SK-N-SH treated with all-trans-retinoic acid at 6 μM for 48 hours (cell line): ENCODE measurements at regions not wholly inside any gene's neighbourhood (a gene's known extent, or its start where the extent isn't known, plus 50 kb on each side); places are given as distances from the start of the nearest gene placed in this dataset.

Experiments used
- BACH2 ChIP-seq: fragments of 250-450 bp; sonication (Bioruptor Pico); IDR thresholded peaks from 2 replicates; pipeline ENCODE4 v1.9.0; 2021; ENCODE audit warnings: mild to moderate bottlenecking, borderline replicate concordance
- CSDC2 ChIP-seq: fragments of 250-450 bp; sonication (Bioruptor Pico); IDR thresholded peaks from 2 replicates; pipeline ENCODE4 v1.5.0; 2020; ENCODE audit warnings: mild to moderate bottlenecking, moderate library complexity
- ESRRG ChIP-seq: fragments of 250-450 bp; sonication (Bioruptor Pico); IDR thresholded peaks from 2 replicates; pipeline ENCODE4 v1.6.1; 2021; ENCODE audit warnings: mild to moderate bottlenecking
- OSR1 ChIP-seq: fragments of 250-450 bp; sonication (Bioruptor Pico); IDR thresholded peaks from 2 replicates; pipeline ENCODE4 v1.8.0; 2022; ENCODE audit warnings: moderate library complexity, mild to moderate bottlenecking, inconsistent platforms
- PPARA ChIP-seq: fragments of 250-450 bp; sonication (Bioruptor Pico); IDR thresholded peaks from 2 replicates; pipeline ENCODE4 v1.5.0; 2020; ENCODE audit warnings: mild to moderate bottlenecking, borderline replicate concordance
- RARB ChIP-seq: fragments of 250-450 bp; sonication (Bioruptor Pico); IDR thresholded peaks from 2 replicates; pipeline ENCODE4 v1.8.0; 2021; ENCODE audit warnings: mild to moderate bottlenecking, moderate library complexity
- SNAI2 ChIP-seq: fragments of 250-450 bp; sonication (Bioruptor Pico); IDR thresholded peaks from 2 replicates; pipeline ENCODE4 v1.5.0; 2020; ENCODE audit warnings: mild to moderate bottlenecking, moderate library complexity
- ZFP3 ChIP-seq: fragments of 250-450 bp; sonication (Bioruptor Pico); IDR thresholded peaks from 2 replicates; pipeline ENCODE4 v1.5.0; 2020; ENCODE audit warnings: mild to moderate bottlenecking, moderate library complexity
- ZFP30 ChIP-seq: fragments of 450-650 bp; formaldehyde crosslinking; IDR thresholded peaks from 2 replicates; pipeline ENCODE4 v1.5.0; 2022; ENCODE audit warnings: mild to moderate bottlenecking, moderate library complexity
- ZNF565 ChIP-seq: fragments of 450-650 bp; formaldehyde crosslinking; conservative IDR thresholded peaks from 2 replicates; pipeline ENCODE4 v1.5.0; 2020; ENCODE audit warnings: low read depth, mild to moderate bottlenecking, moderate library complexity
- ZNF70 ChIP-seq: fragments of 450-650 bp; formaldehyde crosslinking; IDR thresholded peaks from 2 replicates; pipeline ENCODE4 v1.5.0; 2020; ENCODE audit warnings: mild to moderate bottlenecking, moderate library complexity
- TF ChIP-seq, protein P1 (sequence below): fragments of 250-450 bp; sonication (Bioruptor Pico); IDR thresholded peaks from 2 replicates; pipeline ENCODE4 v1.8.0; 2020; ENCODE audit warnings: mild to moderate bottlenecking, moderate library complexity, borderline replicate concordance
- TF ChIP-seq, protein P2 (sequence below): fragments of 250-450 bp; sonication (Bioruptor Pico); IDR thresholded peaks from 2 replicates; pipeline ENCODE4 v1.5.1; 2020; ENCODE audit warnings: low read depth, mild to moderate bottlenecking, moderate library complexity

DNA sequence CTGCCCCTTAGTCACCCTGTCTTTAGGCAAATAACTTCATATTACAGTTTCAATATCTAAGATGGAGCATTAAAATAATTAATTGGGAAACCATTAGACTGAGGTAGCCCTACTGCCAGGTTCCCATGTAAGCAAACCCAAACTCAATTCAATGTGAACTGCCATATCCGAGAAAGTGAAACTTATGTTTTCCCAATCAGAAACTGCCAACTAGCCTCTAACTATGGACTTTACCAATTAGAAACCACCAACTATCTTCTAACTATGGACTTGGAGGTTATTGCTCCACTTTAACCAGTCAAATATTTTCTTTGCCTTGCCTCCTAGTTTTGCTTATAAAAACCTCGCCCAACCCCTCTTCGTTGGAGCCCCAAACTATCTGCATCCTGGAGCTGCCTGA is 218.5 kb downstream of the ENC1 start:
- TF ChIP-seq ZFP3 (CRISPR knock-in tag) (no peak), ZNF565 (CRISPR knock-in tag) (no peak), PPARA (CRISPR knock-in tag) (no peak), ESRRG (no peak), SNAI2 (CRISPR knock-in tag) (no peak), RARB (CRISPR knock-in tag) (no peak), ZNF70 (no peak), BACH2 (CRISPR knock-in tag) (no peak), ZFP30 (no peak), OSR1 (CRISPR knock-in tag) (no peak), CSDC2 (no peak)
- TF ChIP-seq, protein P1, sequence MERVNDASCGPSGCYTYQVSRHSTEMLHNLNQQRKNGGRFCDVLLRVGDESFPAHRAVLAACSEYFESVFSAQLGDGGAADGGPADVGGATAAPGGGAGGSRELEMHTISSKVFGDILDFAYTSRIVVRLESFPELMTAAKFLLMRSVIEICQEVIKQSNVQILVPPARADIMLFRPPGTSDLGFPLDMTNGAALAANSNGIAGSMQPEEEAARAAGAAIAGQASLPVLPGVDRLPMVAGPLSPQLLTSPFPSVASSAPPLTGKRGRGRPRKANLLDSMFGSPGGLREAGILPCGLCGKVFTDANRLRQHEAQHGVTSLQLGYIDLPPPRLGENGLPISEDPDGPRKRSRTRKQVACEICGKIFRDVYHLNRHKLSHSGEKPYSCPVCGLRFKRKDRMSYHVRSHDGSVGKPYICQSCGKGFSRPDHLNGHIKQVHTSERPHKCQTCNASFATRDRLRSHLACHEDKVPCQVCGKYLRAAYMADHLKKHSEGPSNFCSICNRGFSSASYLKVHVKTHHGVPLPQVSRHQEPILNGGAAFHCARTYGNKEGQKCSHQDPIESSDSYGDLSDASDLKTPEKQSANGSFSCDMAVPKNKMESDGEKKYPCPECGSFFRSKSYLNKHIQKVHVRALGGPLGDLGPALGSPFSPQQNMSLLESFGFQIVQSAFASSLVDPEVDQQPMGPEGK (CRISPR knock-in tag): no peak
- TF ChIP-seq, protein P2, sequence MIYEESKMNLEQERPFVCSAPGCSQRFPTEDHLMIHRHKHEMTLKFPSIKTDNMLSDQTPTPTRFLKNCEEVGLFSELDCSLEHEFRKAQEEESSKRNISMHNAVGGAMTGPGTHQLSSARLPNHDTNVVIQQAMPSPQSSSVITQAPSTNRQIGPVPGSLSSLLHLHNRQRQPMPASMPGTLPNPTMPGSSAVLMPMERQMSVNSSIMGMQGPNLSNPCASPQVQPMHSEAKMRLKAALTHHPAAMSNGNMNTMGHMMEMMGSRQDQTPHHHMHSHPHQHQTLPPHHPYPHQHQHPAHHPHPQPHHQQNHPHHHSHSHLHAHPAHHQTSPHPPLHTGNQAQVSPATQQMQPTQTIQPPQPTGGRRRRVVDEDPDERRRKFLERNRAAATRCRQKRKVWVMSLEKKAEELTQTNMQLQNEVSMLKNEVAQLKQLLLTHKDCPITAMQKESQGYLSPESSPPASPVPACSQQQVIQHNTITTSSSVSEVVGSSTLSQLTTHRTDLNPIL: no peak
